ENCODE measurements at regions not wholly inside any gene's neighbourhood (a gene's known extent, or its start where the extent isn't known, plus 50 kb on each side); places are given as distances from the start of the nearest gene placed in this dataset.

DNA sequence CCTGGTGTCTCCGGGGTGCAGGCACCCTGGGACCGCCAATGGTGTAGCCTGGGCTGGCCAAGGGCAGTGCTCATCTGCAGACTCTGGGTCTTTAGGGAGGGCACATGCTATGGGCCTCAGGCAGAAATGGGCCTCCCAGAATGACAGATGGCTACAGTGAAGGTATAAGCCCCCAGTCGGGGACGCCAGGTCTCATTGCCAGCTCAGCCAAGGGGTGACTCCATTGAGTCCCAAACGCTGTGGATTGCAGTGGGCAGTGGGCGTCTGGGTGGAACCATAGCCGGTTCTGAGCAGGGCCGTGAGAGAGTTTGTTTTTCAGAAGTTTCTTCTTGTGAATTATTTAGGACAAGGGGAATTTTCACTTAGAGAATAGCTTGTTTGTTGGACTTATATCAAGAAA is 516.9 kb downstream of the TBC1D22A start (continued):
- TF ChIP-seq, protein P1, sequence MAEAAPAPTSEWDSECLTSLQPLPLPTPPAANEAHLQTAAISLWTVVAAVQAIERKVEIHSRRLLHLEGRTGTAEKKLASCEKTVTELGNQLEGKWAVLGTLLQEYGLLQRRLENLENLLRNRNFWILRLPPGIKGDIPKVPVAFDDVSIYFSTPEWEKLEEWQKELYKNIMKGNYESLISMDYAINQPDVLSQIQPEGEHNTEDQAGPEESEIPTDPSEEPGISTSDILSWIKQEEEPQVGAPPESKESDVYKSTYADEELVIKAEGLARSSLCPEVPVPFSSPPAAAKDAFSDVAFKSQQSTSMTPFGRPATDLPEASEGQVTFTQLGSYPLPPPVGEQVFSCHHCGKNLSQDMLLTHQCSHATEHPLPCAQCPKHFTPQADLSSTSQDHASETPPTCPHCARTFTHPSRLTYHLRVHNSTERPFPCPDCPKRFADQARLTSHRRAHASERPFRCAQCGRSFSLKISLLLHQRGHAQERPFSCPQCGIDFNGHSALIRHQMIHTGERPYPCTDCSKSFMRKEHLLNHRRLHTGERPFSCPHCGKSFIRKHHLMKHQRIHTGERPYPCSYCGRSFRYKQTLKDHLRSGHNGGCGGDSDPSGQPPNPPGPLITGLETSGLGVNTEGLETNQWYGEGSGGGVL (tag by site-specific recombination; IDR thresholded peaks at IDR 0.05), result no peak
- TF ChIP-seq KLF1 (tag by site-specific recombination; IDR thresholded peaks at IDR 0.05) (no peak), ZNF677 (tag by site-specific recombination; IDR thresholded peaks at IDR 0.05) (no peak), ZNF274 (IDR thresholded peaks at IDR 0.05; ENCODE audit: low read length) (no peak), ZNF274 (tag by site-specific recombination; IDR thresholded peaks at IDR 0.05; ENCODE audit: borderline replicate concordance) (no peak), ZNF266 (tag by site-specific recombination; IDR thresholded peaks at IDR 0.05; ENCODE audit: low read depth) (no peak), ZNF626 (tag by site-specific recombination; IDR thresholded peaks at IDR 0.05) (no peak), ZNF707 (tag by site-specific recombination; IDR thresholded peaks at IDR 0.05) (no peak)
- TF ChIP-seq, protein P2, sequence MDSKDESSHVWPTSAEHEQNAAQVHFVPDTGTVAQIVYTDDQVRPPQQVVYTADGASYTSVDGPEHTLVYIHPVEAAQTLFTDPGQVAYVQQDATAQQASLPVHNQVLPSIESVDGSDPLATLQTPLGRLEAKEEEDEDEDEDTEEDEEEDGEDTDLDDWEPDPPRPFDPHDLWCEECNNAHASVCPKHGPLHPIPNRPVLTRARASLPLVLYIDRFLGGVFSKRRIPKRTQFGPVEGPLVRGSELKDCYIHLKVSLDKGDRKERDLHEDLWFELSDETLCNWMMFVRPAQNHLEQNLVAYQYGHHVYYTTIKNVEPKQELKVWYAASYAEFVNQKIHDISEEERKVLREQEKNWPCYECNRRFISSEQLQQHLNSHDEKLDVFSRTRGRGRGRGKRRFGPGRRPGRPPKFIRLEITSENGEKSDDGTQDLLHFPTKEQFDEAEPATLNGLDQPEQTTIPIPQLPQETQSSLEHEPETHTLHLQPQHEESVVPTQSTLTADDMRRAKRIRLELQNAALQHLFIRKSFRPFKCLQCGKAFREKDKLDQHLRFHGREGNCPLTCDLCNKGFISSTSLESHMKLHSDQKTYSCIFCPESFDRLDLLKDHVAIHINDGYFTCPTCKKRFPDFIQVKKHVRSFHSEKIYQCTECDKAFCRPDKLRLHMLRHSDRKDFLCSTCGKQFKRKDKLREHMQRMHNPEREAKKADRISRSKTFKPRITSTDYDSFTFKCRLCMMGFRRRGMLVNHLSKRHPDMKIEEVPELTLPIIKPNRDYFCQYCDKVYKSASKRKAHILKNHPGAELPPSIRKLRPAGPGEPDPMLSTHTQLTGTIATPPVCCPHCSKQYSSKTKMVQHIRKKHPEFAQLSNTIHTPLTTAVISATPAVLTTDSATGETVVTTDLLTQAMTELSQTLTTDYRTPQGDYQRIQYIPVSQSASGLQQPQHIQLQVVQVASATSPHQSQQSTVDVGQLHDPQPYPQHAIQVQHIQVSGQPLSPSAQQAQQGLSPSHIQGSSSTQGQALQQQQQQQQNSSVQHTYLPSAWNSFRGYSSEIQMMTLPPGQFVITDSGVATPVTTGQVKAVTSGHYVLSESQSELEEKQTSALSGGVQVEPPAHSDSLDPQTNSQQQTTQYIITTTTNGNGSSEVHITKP (tag by site-specific recombination; IDR thresholded peaks at IDR 0.05), result no peak

DNA sequence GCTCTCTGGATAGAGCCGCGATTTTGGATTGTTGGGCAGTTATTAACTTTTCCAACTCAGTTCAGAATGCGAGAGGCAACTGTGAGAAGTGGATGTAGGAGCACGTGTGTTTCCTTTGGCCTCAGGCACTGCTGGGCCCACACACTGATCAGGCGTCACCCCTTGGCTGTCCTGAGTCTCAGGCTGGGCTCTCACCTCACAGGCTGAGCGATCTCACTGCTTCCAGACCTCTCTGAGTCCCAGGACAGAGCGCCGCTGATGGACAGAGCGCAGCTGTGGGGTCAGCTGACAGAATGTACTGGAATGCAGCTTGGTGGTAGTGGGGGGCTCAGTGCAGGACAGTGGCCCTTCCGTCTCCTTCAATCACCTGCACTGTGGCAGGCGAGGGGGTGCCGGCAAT is 516.2 kb downstream of the TBC1D22A start:
- Histone ChIP-seq H3K9me3 (ENCODE audit: control insufficient read depth, insufficient read depth, low read depth, low read length) (no peaks in the 10 kb centered on the region), H3K4me1 (ENCODE audit: control insufficient read depth, insufficient read depth, low read length) (peaks cover 22% of the 10 kb centered on the region), H3K27ac (ENCODE audit: extremely low read depth, low read depth, low read length) (no peak overlapping the region), H3K4me3 (ENCODE audit: low read depth, low read length) (no peak overlapping the region), H3K36me3 (ENCODE audit: control insufficient read depth in 2 of 2, insufficient read depth in 1 of 2, low read length in 2 of 2) (no peaks in the 10 kb centered on the region)
- no peak for TF ChIP-seq ZNF777 (tag by site-specific recombination; IDR thresholded peaks at IDR 0.05; ENCODE audit: borderline replicate concordance)
- no peak for TF ChIP-seq ZNF768 (tag by site-specific recombination; IDR thresholded peaks at IDR 0.05)
- no peak for TF ChIP-seq ZNF416 (tag by site-specific recombination; IDR thresholded peaks at IDR 0.05)
- TF ChIP-seq, protein P3, sequence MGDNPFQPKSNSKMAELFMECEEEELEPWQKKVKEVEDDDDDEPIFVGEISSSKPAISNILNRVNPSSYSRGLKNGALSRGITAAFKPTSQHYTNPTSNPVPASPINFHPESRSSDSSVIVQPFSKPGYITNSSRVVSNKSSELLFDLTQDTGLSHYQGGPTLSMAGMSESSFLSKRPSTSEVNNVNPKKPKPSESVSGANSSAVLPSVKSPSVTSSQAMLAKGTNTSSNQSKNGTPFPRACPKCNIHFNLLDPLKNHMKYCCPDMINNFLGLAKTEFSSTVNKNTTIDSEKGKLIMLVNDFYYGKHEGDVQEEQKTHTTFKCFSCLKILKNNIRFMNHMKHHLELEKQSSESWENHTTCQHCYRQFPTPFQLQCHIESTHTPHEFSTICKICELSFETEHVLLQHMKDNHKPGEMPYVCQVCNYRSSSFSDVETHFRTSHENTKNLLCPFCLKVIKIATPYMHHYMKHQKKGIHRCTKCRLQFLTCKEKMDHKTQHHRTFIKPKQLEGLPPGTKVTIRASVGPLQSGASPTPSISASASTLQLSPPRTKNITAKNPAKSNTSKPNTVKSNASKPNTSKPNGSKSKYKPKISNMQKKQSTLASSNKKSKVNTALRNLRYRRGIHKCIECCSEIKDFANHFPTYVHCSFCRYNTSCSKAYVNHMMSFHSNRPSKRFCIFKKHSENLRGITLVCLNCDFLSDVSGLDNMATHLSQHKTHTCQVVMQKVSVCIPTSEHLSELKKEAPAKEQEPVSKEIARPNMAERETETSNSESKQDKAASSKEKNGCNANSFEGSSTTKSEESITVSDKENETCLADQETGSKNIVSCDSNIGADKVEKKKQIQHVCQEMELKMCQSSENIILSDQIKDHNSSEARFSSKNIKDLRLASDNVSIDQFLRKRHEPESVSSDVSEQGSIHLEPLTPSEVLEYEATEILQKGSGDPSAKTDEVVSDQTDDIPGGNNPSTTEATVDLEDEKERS (tag by site-specific recombination; IDR thresholded peaks at IDR 0.05), result no peak
- TF ChIP-seq KLF7 (tag by site-specific recombination; IDR thresholded peaks at IDR 0.05; ENCODE audit: borderline replicate concordance), result no peak
- no peak for TF ChIP-seq ZNF677 (tag by site-specific recombination; IDR thresholded peaks at IDR 0.05)
- TF ChIP-seq TRIM28 (IDR thresholded peaks at IDR 0.05; ENCODE audit: borderline replicate concordance, low read length), result no peak
- TF ChIP-seq ZNF324 (tag by site-specific recombination; IDR thresholded peaks at IDR 0.05), result no peak
- no peak for TF ChIP-seq ZNF248 (tag by site-specific recombination; IDR thresholded peaks at IDR 0.05)
- TF ChIP-seq, protein P4, sequence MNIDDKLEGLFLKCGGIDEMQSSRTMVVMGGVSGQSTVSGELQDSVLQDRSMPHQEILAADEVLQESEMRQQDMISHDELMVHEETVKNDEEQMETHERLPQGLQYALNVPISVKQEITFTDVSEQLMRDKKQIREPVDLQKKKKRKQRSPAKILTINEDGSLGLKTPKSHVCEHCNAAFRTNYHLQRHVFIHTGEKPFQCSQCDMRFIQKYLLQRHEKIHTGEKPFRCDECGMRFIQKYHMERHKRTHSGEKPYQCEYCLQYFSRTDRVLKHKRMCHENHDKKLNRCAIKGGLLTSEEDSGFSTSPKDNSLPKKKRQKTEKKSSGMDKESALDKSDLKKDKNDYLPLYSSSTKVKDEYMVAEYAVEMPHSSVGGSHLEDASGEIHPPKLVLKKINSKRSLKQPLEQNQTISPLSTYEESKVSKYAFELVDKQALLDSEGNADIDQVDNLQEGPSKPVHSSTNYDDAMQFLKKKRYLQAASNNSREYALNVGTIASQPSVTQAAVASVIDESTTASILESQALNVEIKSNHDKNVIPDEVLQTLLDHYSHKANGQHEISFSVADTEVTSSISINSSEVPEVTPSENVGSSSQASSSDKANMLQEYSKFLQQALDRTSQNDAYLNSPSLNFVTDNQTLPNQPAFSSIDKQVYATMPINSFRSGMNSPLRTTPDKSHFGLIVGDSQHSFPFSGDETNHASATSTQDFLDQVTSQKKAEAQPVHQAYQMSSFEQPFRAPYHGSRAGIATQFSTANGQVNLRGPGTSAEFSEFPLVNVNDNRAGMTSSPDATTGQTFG (tag by site-specific recombination; IDR thresholded peaks at IDR 0.05; ENCODE audit: borderline replicate concordance), result no peak
- ChIA-PET CTCF (interaction anchor here (0.5 kb wide), 1 partner anchor 1746 kb away, joined by 6 read pairs; no protein-coding TSS in a partner anchor), POLR2A (no interaction called here)
